Endothelial cell of umbilical vein (primary cell): ENCODE measurements at regions not wholly inside any gene's neighbourhood (a gene's known extent, or its start where the extent isn't known, plus 50 kb on each side); places are given as distances from the start of the nearest gene placed in this dataset.

Source experiments
- CTCF ChIP-seq, 2 donors: IDR thresholded peaks; 1 replicate in 1 of 2; 2 replicates in 1 of 2; pipeline ENCODE4 v1.5.1; 2011; ENCODE audit warnings: low read length in 2 of 2, mild to moderate bottlenecking in 2 of 2, moderate library complexity in 2 of 2, control low read depth in 1 of 2, inconsistent platforms in 1 of 2, low read depth in 1 of 2; ENCODE audit not compliant: insufficient read depth in 1 of 2; ENCODE audit errors: extremely low read depth in 1 of 2
- EZH2 ChIP-seq: IDR thresholded peaks from 2 replicates; pipeline ENCODE4 v1.6.1; 2012; ENCODE audit warnings: borderline replicate concordance, low read depth, mild to moderate bottlenecking, moderate library complexity, low read length, inconsistent platforms; ENCODE audit not compliant: severe bottlenecking

- TF ChIP-seq CTCF (IDR thresholded peaks at IDR 0.05; ENCODE audit: extremely low read depth in 1 of 2, insufficient read depth in 1 of 2, low read depth in 1 of 2, low read length in 2 of 2) (no peak), EZH2 (no peak)
Measured at GRCh38 chr2:238548902-238549462, 122.3 kb downstream of the ASB1 start.
